ENCODE measurements at regions not wholly inside any gene's neighbourhood (a gene's known extent, or its start where the extent isn't known, plus 50 kb on each side); places are given as distances from the start of the nearest gene placed in this dataset.

- no peaks in the 10 kb centered on the region for H3K36me3 ChIP-seq
- no peaks in the 10 kb centered on the region for H3K27me3 ChIP-seq
- 90 to 93% methylated on average over 2 of the region's 2 CpGs for WGBS, 2 donors
- H3K27ac ChIP-seq = no peak overlapping the region
- H3K4me1 ChIP-seq = no peaks in the 10 kb centered on the region
- intact Hi-C loops (cut with DNase I) = no loop called here
- TF ChIP-seq EP300 (IDR thresholded peaks at IDR 0.05) (no peak), CTCF (IDR thresholded peaks at IDR 0.05) (no peak), POLR2A (IDR thresholded peaks at IDR 0.05) (no peak), POLR2AphosphoS5 (IDR thresholded peaks at IDR 0.05) (no peak)
- no peak overlapping the region for H3K4me3 ChIP-seq
- DNase-seq = no peak
- H3K9me3 ChIP-seq = no peaks in the 10 kb centered on the region
These were observed 585.3 kb downstream of the FGF9 start for GRCh38 chr13:22256111-22256639.

GRCh38 chr13:22262001-22262885 is 591.4 kb downstream of the FGF9 start:
- TF ChIP-seq EP300 (IDR thresholded peaks at IDR 0.05) (no peak), POLR2AphosphoS5 (IDR thresholded peaks at IDR 0.05) (no peak), CTCF (IDR thresholded peaks at IDR 0.05) (no peak), POLR2A (IDR thresholded peaks at IDR 0.05) (no peak)

GRCh38 chr13:22263185-22263584 is 592.3 kb downstream of the FGF9 start:
- TF ChIP-seq EP300 (IDR thresholded peaks at IDR 0.05) (no peak), POLR2A (IDR thresholded peaks at IDR 0.05) (no peak), CTCF (IDR thresholded peaks at IDR 0.05) (no peak), POLR2AphosphoS5 (IDR thresholded peaks at IDR 0.05) (no peak)
- no peak overlapping the region for H3K4me3 ChIP-seq
- WGBS, 2 donors = 63 to 82% methylated on average over 2 of the region's 2 CpGs
- DNase-seq = no peak
- no peaks in the 10 kb centered on the region for H3K9me3 ChIP-seq
- H3K4me1 ChIP-seq = peaks cover 0 to 7% (median 0%) of the 10 kb centered on the region in 4 donors
- no peak overlapping the region for H3K27ac ChIP-seq
- intact Hi-C loops (cut with DNase I) = no loop called here
- no peaks in the 10 kb centered on the region for H3K27me3 ChIP-seq
- H3K36me3 ChIP-seq = no peaks in the 10 kb centered on the region

More at GRCh38 chr13:22262001-22262885, 591.4 kb downstream of the FGF9 start:
- no peak for DNase-seq
- Histone ChIP-seq H3K27ac (no peak overlapping the region), H3K4me3 (no peak overlapping the region), H3K9me3 (no peaks in the 10 kb centered on the region), H3K4me1 (peaks cover 0 to 7% (median 0%) of the 10 kb centered on the region in 4 donors), H3K27me3 (no peaks in the 10 kb centered on the region), H3K36me3 (no peaks in the 10 kb centered on the region)
- intact Hi-C loops (cut with DNase I) = no loop called here
- WGBS, 2 donors = 20 to 51% methylated on average over 6 of the region's 6 CpGs

GRCh38 chr13:22265563-22265962 is 594.7 kb downstream of the FGF9 start:
- intact Hi-C loops (cut with DNase I) = no loop called here
- Histone ChIP-seq H3K4me1 (peaks cover 0 to 7% (median 0%) of the 10 kb centered on the region in 4 donors), H3K36me3 (no peaks in the 10 kb centered on the region), H3K4me3 (no peak overlapping the region), H3K27ac (no peak overlapping the region), H3K27me3 (no peaks in the 10 kb centered on the region), H3K9me3 (no peaks in the 10 kb centered on the region)
- no peak for DNase-seq
- 88% methylated on average over 5 of the region's 5 CpGs for WGBS, 2 donors
- TF ChIP-seq POLR2A (IDR thresholded peaks at IDR 0.05) = no peak
- TF ChIP-seq EP300 (IDR thresholded peaks at IDR 0.05) = no peak
- no peak for TF ChIP-seq POLR2AphosphoS5 (IDR thresholded peaks at IDR 0.05)
- TF ChIP-seq CTCF (IDR thresholded peaks at IDR 0.05) = no peak
